Ovary (tissue), 7 donors: ENCODE measurements at regions not wholly inside any gene's neighbourhood (a gene's known extent, or its start where the extent isn't known, plus 50 kb on each side); places are given as distances from the start of the nearest gene placed in this dataset.

Source experiments
- DNase-seq, 5 donors: peaks; one replicate each; pipeline ENCODE4 v3.0.0-alpha.2; 2019 to 2020
- H3K27ac ChIP-seq, 2 donors: fragments of 200-600 bp; one replicate each; pipeline versions ENCODE4 v1.5.1 to v1.8.0; 2019 to 2022
- H3K27me3 ChIP-seq: fragments of 200-600 bp; one replicate; pipeline ENCODE4 v1.8.0; 2022
- H3K36me3 ChIP-seq: fragments of 200-600 bp; sonication (generic); one replicate; pipeline ENCODE4 v1.5.1; 2019
- H3K4me1 ChIP-seq: one replicate; pipeline ENCODE4 v1.8.1; 2013; ENCODE audit warnings: mild to moderate bottlenecking, moderate library complexity; ENCODE audit not compliant: insufficient read depth
- H3K4me3 ChIP-seq: fragments of 200-600 bp; sonication (generic); one replicate; pipeline ENCODE4 v1.5.1; 2017
- H3K9me3 ChIP-seq, 2 donors: fragments of 200-600 bp in 1 of 2; sonication (generic) in 1 of 2; one replicate each; pipeline versions ENCODE4 v1.5.1 to v1.8.1; 2013 to 2019; ENCODE audit warnings: mild to moderate bottlenecking in 1 of 2, moderate library complexity in 1 of 2
- CTCF ChIP-seq, 3 donors: fragments of 450-650 bp in 2 of 3; fragments of 200-600 bp in 1 of 3; IDR thresholded peaks; one replicate each; pipeline versions ENCODE4 v1.5.1 to v1.8.0; 2016 to 2022; ENCODE audit warnings: antibody characterized with exemption in 3 of 3, mild to moderate bottlenecking in 1 of 3
- EP300 ChIP-seq: sonication (generic); formaldehyde crosslinking; IDR thresholded peaks from one replicate; pipeline ENCODE4 v1.6.1; 2017; ENCODE audit warnings: antibody characterized with exemption
- POLR2A ChIP-seq: fragments of 450-650 bp; IDR thresholded peaks from one replicate; pipeline ENCODE4 v1.6.1; 2017; ENCODE audit warnings: antibody characterized with exemption, mild to moderate bottlenecking, moderate library complexity
- WGBS, 3 donors: extraction: QIAGEN DNeasy Blood & Tissue Kit in 1 of 3; methylation state at CpG; one replicate each; pipeline versions ENCODE4 v1.1.5 to v1.1.7; 2013 to 2017; 5-methylcytosine and 5-hydroxymethylcytosine counted together
- intact Hi-C, 4 donors: fragments of 100-400 bp; cut with DNase I; formaldehyde crosslinking; loops; one replicate each; pipeline versions ENCODE4 v1.11.0 to v1.15.1; 2022 to 2023
- donor health status: DM: no; HTN: no; CAD: no; lungs with moderate emphysema.
- donor health status: DM: no; HTN: no; CAD: no.
- donor health status: Bipolar disorder and iron deficiency.
- donor health status: DM: no; HTN: no; CAD: no.
- donor health status: DM: yes; HTN: yes; CAD: no.

GRCh38 chr3:89625945-89626344, 518.5 kb downstream of the EPHA3 start:
- DNase-seq = no peak
- intact Hi-C loops = no loop called here
- 54 to 57% (median 55%) methylated on average over 2 of the region's 2 CpGs for WGBS, 3 donors
- H3K4me1 ChIP-seq = peaks cover 1% of the 10 kb centered on the region
- H3K27me3 ChIP-seq = no peaks in the 10 kb centered on the region
- TF ChIP-seq EP300 (no peak), CTCF (IDR thresholded peaks at IDR 0.05) (no peak), POLR2A (no peak)
- no peak overlapping the region for H3K4me3 ChIP-seq
- no peaks in the 10 kb centered on the region for H3K36me3 ChIP-seq
- H3K27ac ChIP-seq = no peak overlapping the region
- H3K9me3 ChIP-seq = no peaks in the 10 kb centered on the region

- DNase-seq = no peak
- no peaks in the 10 kb centered on the region for H3K9me3 ChIP-seq
- intact Hi-C loops = no loop called here
- H3K27ac ChIP-seq = no peak overlapping the region
- no peaks in the 10 kb centered on the region for H3K4me1 ChIP-seq
- H3K27me3 ChIP-seq = no peaks in the 10 kb centered on the region
- H3K4me3 ChIP-seq = no peak overlapping the region
- 73 to 93% (median 81%) methylated on average over 5 of the region's 5 CpGs for WGBS, 3 donors
- H3K36me3 ChIP-seq = no peaks in the 10 kb centered on the region
- TF ChIP-seq POLR2A (no peak), CTCF (IDR thresholded peaks at IDR 0.05) (no peak), EP300 (no peak)
These were observed 521.6 kb downstream of the EPHA3 start for GRCh38 chr3:89628856-89629670.

GRCh38 chr3:89635137-89635536, 527.7 kb downstream of the EPHA3 start:
- Histone ChIP-seq H3K27me3 (no peaks in the 10 kb centered on the region), H3K27ac (no peak overlapping the region), H3K4me3 (no peak overlapping the region), H3K36me3 (no peaks in the 10 kb centered on the region), H3K9me3 (no peaks in the 10 kb centered on the region), H3K4me1 (no peaks in the 10 kb centered on the region)
- no peak for TF ChIP-seq POLR2A
- TF ChIP-seq CTCF (IDR thresholded peaks at IDR 0.05) = no peak
- no peak for TF ChIP-seq EP300
- no peak for DNase-seq
- intact Hi-C loops = no loop called here

GRCh38 chr3:89644716-89645115, 537.3 kb downstream of the EPHA3 start:
- intact Hi-C loops = no loop called here
- WGBS, 3 donors = 11 to 36% (median 19%) methylated on average over 1 of the region's 1 CpG

More at GRCh38 chr3:89644716-89645115, 537.3 kb downstream of the EPHA3 start:
- no peak for TF ChIP-seq CTCF (IDR thresholded peaks at IDR 0.05)
- no peak for TF ChIP-seq EP300
- TF ChIP-seq POLR2A = no peak
- H3K9me3 ChIP-seq = no peaks in the 10 kb centered on the region
- no peak for DNase-seq
- no peak overlapping the region for H3K27ac ChIP-seq
- no peaks in the 10 kb centered on the region for H3K4me1 ChIP-seq
- H3K27me3 ChIP-seq = no peaks in the 10 kb centered on the region
- H3K36me3 ChIP-seq = no peaks in the 10 kb centered on the region
- H3K4me3 ChIP-seq = no peak overlapping the region
